Prostate gland (tissue), 2 donors: ENCODE measurements at regions not wholly inside any gene's neighbourhood (a gene's known extent, or its start where the extent isn't known, plus 50 kb on each side); places are given as distances from the start of the nearest gene placed in this dataset.

ENCODE experiments used
- POLR2AphosphoS5 ChIP-seq: sonication (generic); formaldehyde crosslinking; IDR thresholded peaks from one replicate; pipeline ENCODE4 v1.6.1; 2017; ENCODE audit warnings: antibody characterized with exemption
- TF ChIP-seq, protein P1 (sequence below), 4 experiments: fragments of 200-600 bp in 2 of 4; fragments of 450-650 bp in 2 of 4; sonication (generic) in 2 of 4; IDR thresholded peaks; 1 replicate in 3 of 4; 2 replicates in 1 of 4; pipeline ENCODE4 v1.5.1; 2016 to 2019; ENCODE audit warnings: antibody characterized with exemption in 4 of 4, mild to moderate bottlenecking in 2 of 4, moderate library complexity in 2 of 4

DNA sequence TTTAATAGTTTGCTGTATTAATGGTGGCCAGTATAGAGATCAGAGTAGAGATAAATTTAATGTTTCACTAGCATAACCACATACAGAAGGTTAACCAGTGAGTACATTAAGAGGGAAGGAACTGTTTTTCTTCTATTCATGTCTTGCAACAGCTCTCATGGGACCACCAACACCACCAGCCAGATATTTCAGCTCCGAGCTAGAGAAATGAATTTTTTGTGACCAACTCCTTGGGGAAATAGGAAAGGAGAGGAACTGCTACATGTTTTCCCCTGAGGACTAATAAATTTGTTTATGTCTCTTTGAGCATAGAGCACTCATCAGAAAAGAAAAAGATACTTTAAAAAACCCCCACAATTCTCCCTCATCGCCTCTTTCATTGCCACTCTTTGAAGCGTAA, 247.5 kb downstream of the MBNL1 start:
- no peak for TF ChIP-seq POLR2AphosphoS5
- TF ChIP-seq, protein P1, sequence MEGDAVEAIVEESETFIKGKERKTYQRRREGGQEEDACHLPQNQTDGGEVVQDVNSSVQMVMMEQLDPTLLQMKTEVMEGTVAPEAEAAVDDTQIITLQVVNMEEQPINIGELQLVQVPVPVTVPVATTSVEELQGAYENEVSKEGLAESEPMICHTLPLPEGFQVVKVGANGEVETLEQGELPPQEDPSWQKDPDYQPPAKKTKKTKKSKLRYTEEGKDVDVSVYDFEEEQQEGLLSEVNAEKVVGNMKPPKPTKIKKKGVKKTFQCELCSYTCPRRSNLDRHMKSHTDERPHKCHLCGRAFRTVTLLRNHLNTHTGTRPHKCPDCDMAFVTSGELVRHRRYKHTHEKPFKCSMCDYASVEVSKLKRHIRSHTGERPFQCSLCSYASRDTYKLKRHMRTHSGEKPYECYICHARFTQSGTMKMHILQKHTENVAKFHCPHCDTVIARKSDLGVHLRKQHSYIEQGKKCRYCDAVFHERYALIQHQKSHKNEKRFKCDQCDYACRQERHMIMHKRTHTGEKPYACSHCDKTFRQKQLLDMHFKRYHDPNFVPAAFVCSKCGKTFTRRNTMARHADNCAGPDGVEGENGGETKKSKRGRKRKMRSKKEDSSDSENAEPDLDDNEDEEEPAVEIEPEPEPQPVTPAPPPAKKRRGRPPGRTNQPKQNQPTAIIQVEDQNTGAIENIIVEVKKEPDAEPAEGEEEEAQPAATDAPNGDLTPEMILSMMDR (IDR thresholded peaks at IDR 0.05): no peak
